Right ventricle myocardium inferior (tissue), 1 donor: ENCODE measurements at regions not wholly inside any gene's neighbourhood (a gene's known extent, or its start where the extent isn't known, plus 50 kb on each side); places are given as distances from the start of the nearest gene placed in this dataset.

ENCODE experiments used
- ATAC-seq: fragments of 200-7000 bp; cut with Tn5 transposase; one replicate; pipeline ENCODE4 v1.9.1; 2020; ENCODE audit warnings: mild to moderate bottlenecking, moderate library complexity
- DNase-seq: peaks from one replicate; pipeline ENCODE4 v3.0.0; 2021; ENCODE audit errors: missing footprints
- intact Hi-C: fragments of 100-400 bp; cut with DNase I; formaldehyde crosslinking; loops from one replicate; pipeline ENCODE4 v1.11.0; 2022
- donor health status: DM: no; HTN: yes; CAD: no; lungs with severe emphysema.

GRCh38 chr6:159118924-159119323 is 50.3 kb upstream of the FNDC1 start:
- intact Hi-C loops: no loop called here
- ATAC-seq (no peak), DNase-seq (no peak)

- intact Hi-C loops: no loop called here
- ATAC-seq: no peak
- DNase-seq: no peak
Measured at GRCh38 chr6:159117563-159117962, 51.6 kb upstream of the FNDC1 start.

- peak; percentile 51 for ATAC-seq
- no peak for DNase-seq
- intact Hi-C loops: no loop called here
Measured at GRCh38 chr6:159117046-159117445, 52.2 kb upstream of the FNDC1 start.

DNA sequence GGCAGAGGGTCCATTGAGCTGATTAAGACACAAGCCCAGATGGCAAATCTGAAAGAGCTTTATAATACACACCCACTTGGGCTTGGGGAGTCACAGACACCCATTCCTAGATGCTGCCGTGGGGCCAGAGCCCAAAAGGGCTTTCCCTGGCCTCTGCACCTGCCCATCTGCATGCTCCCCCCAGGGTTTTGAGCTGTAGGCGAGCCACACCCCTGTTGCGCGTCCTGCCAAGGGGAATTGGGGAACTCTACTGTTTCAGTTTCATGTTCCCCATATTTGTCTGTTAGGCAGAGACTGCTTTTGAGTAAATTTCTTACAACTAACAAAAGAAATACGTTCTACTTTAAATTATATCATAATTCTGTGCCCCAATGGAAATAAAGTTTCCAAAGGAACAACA is 52.9 kb upstream of the FNDC1 start:
- DNase-seq: no peak
- intact Hi-C loops: no loop called here

GRCh38 chr6:159114569-159114968 is 54.6 kb upstream of the FNDC1 start:
- ATAC-seq: no peak
- DNase-seq: no peak

More for the DNA sequence above, 52.9 kb upstream of the FNDC1 start:
- ATAC-seq: no peak

DNA sequence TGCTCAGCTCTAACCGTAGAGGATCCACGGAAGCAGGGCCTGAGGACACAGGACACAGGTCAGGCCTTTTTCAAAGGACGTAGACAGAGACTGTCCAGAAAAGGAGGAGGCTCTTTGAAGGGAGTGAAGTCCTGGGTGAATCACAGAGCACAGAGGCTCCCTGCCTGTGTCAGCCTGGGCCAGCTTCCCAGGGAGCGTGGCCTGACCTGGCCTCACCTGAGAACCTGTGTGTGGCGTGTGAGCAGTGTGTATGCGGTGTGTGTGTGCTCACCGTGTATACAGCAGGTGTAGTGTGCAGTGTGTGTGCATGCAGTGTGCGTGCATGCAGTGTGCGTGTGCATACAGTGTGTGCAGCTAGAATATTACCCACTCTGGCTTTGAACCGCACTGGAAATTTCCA is 56.0 kb upstream of the FNDC1 start:
- ATAC-seq: no peak
- intact Hi-C loops: no loop called here
- DNase-seq: no peak

More at GRCh38 chr6:159114569-159114968, 54.6 kb upstream of the FNDC1 start:
- intact Hi-C loops: no loop called here

- ATAC-seq (no peak), DNase-seq (no peak)
- intact Hi-C loops: no loop called here
Measured at GRCh38 chr6:159112714-159113113, 56.5 kb upstream of the FNDC1 start.

DNA sequence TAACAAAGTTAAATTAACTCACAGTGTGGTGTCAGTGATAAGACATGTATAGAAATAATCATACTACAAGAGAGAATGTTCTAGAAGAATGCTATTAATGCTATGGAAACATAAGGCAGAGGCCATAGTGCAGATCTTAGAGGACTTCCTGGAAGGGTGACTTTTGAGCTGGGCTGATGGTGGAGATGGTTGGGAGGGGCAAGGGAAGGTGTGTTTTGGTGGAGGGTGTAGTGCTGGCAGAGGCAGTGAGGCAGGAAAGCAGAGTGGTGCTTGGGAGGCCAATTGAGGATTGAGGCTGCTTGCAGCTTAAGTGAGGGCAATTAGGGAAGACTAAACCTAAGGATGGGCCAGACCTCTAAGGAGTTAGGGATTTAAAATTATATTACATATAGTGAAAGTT is 58.5 kb upstream of the FNDC1 start:
- ATAC-seq (no peak), DNase-seq (no peak)
- intact Hi-C loops: no loop called here

DNA sequence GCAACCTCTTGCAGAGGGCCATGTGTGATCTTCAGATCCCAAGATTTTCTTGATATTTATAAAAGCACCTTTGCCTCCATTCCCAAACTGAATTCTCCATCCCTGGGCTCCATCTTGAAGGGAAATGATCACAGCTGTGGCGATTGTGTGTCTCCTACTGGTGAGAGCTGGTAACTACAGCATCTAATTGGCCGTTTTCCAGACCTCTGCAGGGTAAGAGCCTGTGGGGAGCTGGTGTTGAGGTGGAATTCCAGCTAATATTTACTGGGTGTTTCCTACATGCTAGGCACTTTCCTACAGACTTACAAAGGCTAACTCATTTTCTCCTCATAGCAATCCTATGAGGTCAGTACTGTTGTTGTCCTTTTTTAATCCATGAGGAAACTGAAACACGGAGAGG is 59.2 kb upstream of the FNDC1 start:
- DNase-seq (no peak), ATAC-seq (no peak)
- intact Hi-C loops: no loop called here

DNA sequence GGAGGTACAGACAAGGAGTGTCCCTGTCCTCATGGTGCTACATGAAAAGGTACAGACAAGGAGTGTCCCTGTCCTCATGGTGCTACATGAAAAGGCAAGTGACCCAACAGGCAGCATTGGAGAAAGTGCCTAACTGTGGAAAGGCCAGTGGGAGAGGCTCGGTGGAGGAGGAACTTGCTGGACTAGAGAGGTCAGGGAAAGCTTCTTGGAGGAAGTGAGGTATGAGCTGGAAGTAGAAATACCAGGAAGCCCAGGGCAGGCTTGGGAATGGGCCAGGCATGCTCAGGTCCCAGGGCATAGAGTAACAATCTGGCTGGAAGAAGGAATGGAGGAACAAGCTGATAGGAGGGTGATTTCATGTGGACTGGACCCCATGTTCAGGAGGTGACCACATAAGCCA is 59.8 kb upstream of the FNDC1 start:
- DNase-seq (no peak), ATAC-seq (no peak)
- intact Hi-C loops: no loop called here

GRCh38 chr6:159108426-159108985 is 60.7 kb upstream of the FNDC1 start:
- intact Hi-C loops: no loop called here
- DNase-seq (no peak), ATAC-seq (no peak)

DNA sequence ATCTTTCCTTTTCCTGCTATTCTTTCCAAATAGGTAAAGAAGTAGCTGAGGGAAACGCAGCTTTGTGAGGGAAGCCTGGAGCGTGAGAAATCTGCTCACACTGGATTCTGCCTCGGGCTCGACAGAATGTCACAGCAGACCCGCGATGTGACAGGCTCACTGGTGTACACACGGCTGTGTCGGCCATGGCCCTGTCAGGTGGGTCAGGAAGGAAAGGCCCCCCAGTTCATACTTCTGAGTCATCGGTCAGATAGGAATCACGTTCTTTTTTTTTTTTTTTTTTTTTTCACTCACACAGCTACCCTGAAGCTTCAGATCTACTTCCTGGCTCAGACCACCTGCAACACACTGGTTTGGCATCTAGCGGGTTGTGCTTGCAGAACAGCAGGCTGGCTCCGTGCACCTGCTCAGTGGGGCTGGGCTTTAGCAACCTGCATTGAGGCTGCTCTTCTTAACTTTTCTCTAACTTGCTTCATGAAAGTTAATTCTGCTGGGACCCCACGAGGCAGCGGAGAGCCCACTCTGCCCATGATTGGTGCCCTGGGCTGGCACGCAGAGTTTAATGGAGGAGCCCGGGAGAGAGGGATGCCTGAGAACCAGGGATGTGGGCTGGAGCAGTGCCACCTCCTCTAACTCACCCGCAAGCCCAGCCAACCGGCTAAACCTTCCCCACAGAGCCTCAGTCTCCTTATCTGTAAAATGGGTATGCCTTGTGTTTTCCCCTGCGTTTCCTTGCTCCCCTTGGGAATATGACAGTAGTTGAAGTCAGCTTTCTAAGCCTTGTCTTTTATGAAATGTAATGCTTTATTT is 61.5 kb upstream of the FNDC1 start:
- intact Hi-C loops: no loop called here
- DNase-seq (no peak), ATAC-seq (no peak)

GRCh38 chr6:159106627-159107241 is 61.9 kb upstream of the TAGAP start:
- ATAC-seq: peak; percentile 62
- intact Hi-C loops: no loop called here
- peak; percentile 79 for DNase-seq

GRCh38 chr6:159105716-159106115 is 60.9 kb upstream of the TAGAP start:
- DNase-seq (no peak), ATAC-seq (no peak)
- intact Hi-C loops: loop anchor here (2.0 kb wide), 1 partner anchor 63 kb away; no protein-coding TSS in a partner anchor

DNA sequence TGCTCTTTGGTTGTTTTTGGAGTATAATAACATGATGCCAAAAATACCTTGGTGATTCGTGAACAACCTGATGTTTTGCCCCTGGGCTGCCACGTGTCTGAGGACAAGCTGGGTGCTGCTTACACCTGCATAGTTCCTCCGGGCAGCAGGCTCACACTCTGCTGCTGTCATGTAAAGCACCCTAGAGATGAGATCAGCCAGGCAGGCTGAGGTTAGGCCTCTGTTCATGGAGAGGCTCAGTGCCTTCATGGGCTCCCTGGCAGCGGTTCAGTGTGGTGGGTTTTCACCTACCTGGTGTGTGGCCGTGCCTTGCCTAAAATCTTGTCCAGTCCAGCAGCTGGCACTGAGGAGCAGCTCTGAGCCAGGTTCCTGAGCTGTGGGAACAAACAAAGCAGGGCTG is 60.1 kb upstream of the TAGAP start:
- intact Hi-C loops: loop anchor here (2.0 kb wide), 1 partner anchor 62 kb away; no protein-coding TSS in a partner anchor
- DNase-seq (no peak), ATAC-seq (no peak)

- intact Hi-C loops: loop anchor here (2.0 kb wide), 1 partner anchor 62 kb away; no protein-coding TSS in a partner anchor
- peak; percentile 79 for ATAC-seq
Measured at GRCh38 chr6:159104163-159104925, 59.6 kb upstream of the TAGAP start.

DNA sequence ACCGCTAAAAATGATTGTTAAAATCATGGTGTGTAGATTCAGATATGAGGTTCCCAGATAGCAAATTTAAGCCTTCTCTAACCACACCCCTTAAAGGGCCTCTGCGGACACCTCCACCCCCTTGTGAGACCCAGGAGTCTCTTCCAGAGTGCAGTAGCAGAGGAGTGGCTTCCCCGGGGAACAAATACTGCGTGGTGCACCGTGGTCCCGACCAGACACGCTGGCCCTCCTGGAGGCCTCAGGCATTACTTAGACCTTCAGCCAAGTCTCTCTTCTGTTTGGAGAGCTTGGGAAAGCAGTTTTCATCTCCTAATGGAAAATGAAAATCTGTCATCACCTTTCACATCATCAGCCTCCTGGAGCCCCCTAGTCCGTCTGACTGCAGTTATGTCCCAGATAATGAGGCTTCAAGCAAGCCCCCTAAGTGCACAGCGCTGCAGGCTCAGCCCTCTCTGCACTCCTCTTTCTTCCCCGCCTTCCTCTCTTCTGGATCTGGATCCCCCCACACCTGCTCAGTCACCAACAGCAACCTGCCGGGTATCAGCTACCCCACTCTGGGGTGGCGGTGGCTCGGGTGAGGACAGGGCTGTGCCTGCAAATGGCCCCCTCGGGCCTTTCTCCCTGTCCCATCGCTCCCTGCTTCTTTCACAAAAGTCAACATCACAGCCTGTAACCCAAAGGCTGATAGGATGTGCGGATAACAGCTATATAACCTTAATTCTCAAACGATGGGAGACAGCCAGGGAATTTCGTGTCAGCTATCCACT is 58.8 kb upstream of the TAGAP start:
- DNase-seq (no peak), ATAC-seq (no peak)
- intact Hi-C loops: loop anchor here (2.0 kb wide), 1 partner anchor 61 kb away; no protein-coding TSS in a partner anchor

More at GRCh38 chr6:159104163-159104925, 59.6 kb upstream of the TAGAP start:
- DNase-seq: peak; percentile 85

DNA sequence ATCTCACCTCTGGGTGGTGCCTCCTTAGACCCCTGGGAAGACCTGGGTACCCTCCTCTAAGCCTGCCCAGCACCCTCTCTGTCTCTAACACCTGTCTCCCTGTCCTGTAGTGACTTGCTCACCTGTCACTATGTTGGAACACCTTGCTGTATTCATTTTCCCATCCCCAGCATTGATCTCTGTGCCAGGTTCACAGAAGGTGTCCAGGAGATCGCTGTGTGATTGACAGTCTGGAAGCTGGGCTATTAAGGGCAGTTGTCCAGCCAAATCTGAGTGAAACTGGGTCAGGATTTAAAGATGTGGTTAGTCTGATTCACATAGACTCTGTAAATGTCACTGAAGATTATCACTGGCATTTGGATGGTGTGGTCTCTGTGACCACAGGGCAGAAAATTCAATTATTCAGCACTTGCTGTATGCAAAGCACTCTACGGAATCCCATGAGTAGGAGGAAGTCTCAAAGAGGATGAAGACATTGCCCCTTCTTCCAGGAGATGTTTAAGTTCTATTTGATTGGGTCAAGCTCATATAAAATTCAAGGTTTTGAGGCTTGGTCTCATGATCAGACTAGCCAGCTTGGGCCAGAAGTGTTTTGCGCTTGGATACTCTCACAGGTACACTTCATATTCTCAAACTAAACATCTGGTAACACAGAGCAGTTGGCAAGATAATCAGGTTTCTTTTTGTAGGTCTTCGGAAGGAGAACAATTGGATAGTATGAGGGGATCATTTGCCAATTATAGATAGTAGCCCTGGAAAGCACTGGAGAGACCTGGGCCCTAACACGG is 57.8 kb upstream of the TAGAP start:
- intact Hi-C loops: no loop called here
- no peak for DNase-seq
- no peak for ATAC-seq
